ENCODE measurements at regions not wholly inside any gene's neighbourhood (a gene's known extent, or its start where the extent isn't known, plus 50 kb on each side); places are given as distances from the start of the nearest gene placed in this dataset.
"Not testable (repeated sequence)": the region's sequence is repeated elsewhere in the genome, so short reads cannot be mapped to it uniquely, and the experiment has no call there.

- H3K27me3 ChIP-seq (ENCODE audit: control insufficient read depth in 2 of 2, insufficient read depth in 2 of 2, low read length in 2 of 2); H3K36me3 ChIP-seq (ENCODE audit: control insufficient read depth in 2 of 2, insufficient read depth in 2 of 2, low read length in 2 of 2); H3K4me1 ChIP-seq (ENCODE audit: control insufficient read depth in 2 of 2, insufficient read depth in 2 of 2, low read length in 2 of 2); H3K9me3 ChIP-seq (ENCODE audit: control insufficient read depth in 2 of 2, low read length in 2 of 2): not testable (repeated sequence)
- peak overlapping the region; percentile 59 to 64 for H3K27ac ChIP-seq (ENCODE audit: low read depth in 2 of 2, low read length in 2 of 2)
- peak overlapping the region; percentile 57 to 60 for H3K4me3 ChIP-seq (ENCODE audit: low read length in 2 of 2)
- H3K9ac ChIP-seq (ENCODE audit: low read depth in 1 of 2, low read length in 2 of 2), result peak overlapping the region; percentile 3 to 58
These were observed 121.5 kb downstream of the PPIAL4G start for GRCh38 chr1:148361427-148362215.

- H3K4me1 ChIP-seq (ENCODE audit: control insufficient read depth in 2 of 2, insufficient read depth in 2 of 2, low read length in 2 of 2), result peaks cover 4 to 5% of the 10 kb centered on the region in 2 donors
- H3K27ac ChIP-seq (ENCODE audit: low read depth in 2 of 2, low read length in 2 of 2), result no peak overlapping the region
- no peak overlapping the region for H3K4me3 ChIP-seq (ENCODE audit: low read length in 2 of 2)
- H3K9ac ChIP-seq (ENCODE audit: low read depth in 1 of 2, low read length in 2 of 2), result no peak overlapping the region
- H3K9me3 ChIP-seq (ENCODE audit: control insufficient read depth in 2 of 2, low read length in 2 of 2), result no peaks in the 10 kb centered on the region
- no peaks in the 10 kb centered on the region for H3K36me3 ChIP-seq (ENCODE audit: control insufficient read depth in 2 of 2, insufficient read depth in 2 of 2, low read length in 2 of 2)
- H3K27me3 ChIP-seq (ENCODE audit: control insufficient read depth in 2 of 2, insufficient read depth in 2 of 2, low read length in 2 of 2), result peaks cover 6 to 13% of the 10 kb centered on the region in 2 donors
These were observed 126.1 kb downstream of the PPIAL4G start for GRCh38 chr1:148357037-148357436.

DNA sequence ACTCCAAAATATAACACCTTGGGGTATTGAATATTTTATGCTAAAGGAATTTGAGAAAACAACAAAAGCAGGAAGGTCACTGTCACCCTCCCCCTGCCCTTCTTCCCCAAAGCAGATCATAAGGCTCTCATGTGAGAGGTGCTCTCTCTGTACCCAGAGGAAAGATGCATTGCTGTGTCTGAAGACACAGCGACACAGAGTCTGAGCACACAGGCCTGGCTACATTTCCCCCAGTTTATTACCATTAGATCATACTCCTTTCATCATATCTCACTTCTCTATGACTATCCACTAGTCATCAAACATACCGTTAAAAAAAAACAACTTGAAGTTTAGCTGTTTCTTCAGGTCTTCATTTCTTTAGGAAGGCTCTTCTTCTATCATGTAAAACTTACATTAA is 127.1 kb downstream of the PPIAL4G start:
- Histone ChIP-seq H3K27ac (ENCODE audit: low read depth in 2 of 2, low read length in 2 of 2) (no peak overlapping the region), H3K27me3 (ENCODE audit: control insufficient read depth in 2 of 2, insufficient read depth in 2 of 2, low read length in 2 of 2) (peaks cover 6 to 9% of the 10 kb centered on the region in 2 donors), H3K4me1 (ENCODE audit: control insufficient read depth in 2 of 2, insufficient read depth in 2 of 2, low read length in 2 of 2) (no peaks in the 10 kb centered on the region), H3K9ac (ENCODE audit: low read depth in 1 of 2, low read length in 2 of 2) (no peak overlapping the region), H3K9me3 (ENCODE audit: control insufficient read depth in 2 of 2, low read length in 2 of 2) (no peaks in the 10 kb centered on the region), H3K36me3 (ENCODE audit: control insufficient read depth in 2 of 2, insufficient read depth in 2 of 2, low read length in 2 of 2) (no peaks in the 10 kb centered on the region), H3K4me3 (ENCODE audit: low read length in 2 of 2) (no peak overlapping the region)

DNA sequence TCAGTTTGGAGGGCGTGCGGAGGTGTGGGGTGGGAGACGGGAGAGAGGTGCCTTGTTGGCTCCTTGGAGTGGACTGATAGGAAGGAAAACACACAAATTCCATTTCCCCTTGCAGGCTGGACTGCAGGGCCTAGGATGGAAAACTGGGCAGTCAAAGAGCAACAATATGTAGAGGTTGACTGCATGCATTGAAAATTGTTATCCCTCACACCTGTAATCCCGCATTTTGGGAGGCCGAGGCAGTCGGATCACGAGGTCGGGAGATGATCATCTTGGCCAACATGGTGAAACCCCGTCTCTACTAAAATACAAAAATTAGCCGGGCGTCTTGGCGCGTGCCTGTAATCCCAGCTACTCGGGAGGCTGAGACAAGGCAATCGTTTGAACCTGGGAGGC is 128.2 kb downstream of the PPIAL4G start:
- Histone ChIP-seq H3K27ac (ENCODE audit: low read depth in 2 of 2, low read length in 2 of 2) (no peak overlapping the region), H3K9ac (ENCODE audit: low read depth in 1 of 2, low read length in 2 of 2) (no peak overlapping the region), H3K36me3 (ENCODE audit: control insufficient read depth in 2 of 2, insufficient read depth in 2 of 2, low read length in 2 of 2) (no peaks in the 10 kb centered on the region), H3K4me1 (ENCODE audit: control insufficient read depth in 2 of 2, insufficient read depth in 2 of 2, low read length in 2 of 2) (no peaks in the 10 kb centered on the region), H3K4me3 (ENCODE audit: low read length in 2 of 2) (no peak overlapping the region), H3K27me3 (ENCODE audit: control insufficient read depth in 2 of 2, insufficient read depth in 2 of 2, low read length in 2 of 2) (peaks cover 7 to 9% of the 10 kb centered on the region in 2 donors), H3K9me3 (ENCODE audit: control insufficient read depth in 2 of 2, low read length in 2 of 2) (no peaks in the 10 kb centered on the region)

DNA sequence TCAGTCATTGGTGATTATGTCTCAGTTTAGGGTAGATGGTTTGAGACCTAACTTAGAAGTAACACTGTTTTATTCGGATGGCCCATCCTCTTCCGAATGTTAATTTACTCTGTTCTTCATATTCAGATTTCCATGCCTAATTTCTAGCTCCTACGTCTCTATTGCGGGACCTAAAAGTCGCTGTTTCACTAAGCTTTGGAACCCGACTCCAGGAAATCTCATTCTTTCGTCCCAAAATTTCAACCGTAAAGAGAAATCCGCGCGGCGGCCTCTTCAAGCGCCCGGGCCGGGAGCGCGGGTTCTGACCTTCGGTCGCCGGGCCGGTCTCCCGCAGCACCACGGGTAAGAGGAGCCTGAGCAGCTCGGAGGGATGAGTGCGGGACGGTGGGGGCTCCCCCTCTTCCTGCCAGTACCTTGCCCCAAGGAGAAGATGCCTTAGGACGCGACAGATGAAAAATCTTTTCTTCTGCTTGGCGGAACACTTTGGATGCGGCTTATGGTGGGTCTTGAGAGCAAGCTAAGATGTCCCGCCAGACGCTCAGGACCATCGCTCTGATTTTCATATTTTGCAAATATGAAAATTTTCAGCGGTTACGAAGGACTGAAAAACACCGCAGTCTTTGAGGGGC is 128.7 kb downstream of the PPIAL4G start:
- peaks cover 9 to 10% of the 10 kb centered on the region in 2 donors for H3K27me3 ChIP-seq (ENCODE audit: control insufficient read depth in 2 of 2, insufficient read depth in 2 of 2, low read length in 2 of 2)

GRCh38 chr1:148353461-148354283 is 129.4 kb downstream of the PPIAL4G start:
- no peak overlapping the region for H3K4me3 ChIP-seq (ENCODE audit: low read length in 2 of 2)
- no peaks in the 10 kb centered on the region for H3K9me3 ChIP-seq (ENCODE audit: control insufficient read depth in 2 of 2, low read length in 2 of 2)
- H3K27ac ChIP-seq (ENCODE audit: low read depth in 2 of 2, low read length in 2 of 2), result no peak overlapping the region
- H3K9ac ChIP-seq (ENCODE audit: low read depth in 1 of 2, low read length in 2 of 2), result no peak overlapping the region
- H3K4me1 ChIP-seq (ENCODE audit: control insufficient read depth in 2 of 2, insufficient read depth in 2 of 2, low read length in 2 of 2), result no peaks in the 10 kb centered on the region
- H3K27me3 ChIP-seq (ENCODE audit: control insufficient read depth in 2 of 2, insufficient read depth in 2 of 2, low read length in 2 of 2), result peaks cover 9 to 10% of the 10 kb centered on the region in 2 donors
- H3K36me3 ChIP-seq (ENCODE audit: control insufficient read depth in 2 of 2, insufficient read depth in 2 of 2, low read length in 2 of 2), result no peaks in the 10 kb centered on the region

More for the DNA sequence above, 128.7 kb downstream of the PPIAL4G start:
- Histone ChIP-seq H3K4me3 (ENCODE audit: low read length in 2 of 2) (no peak overlapping the region), H3K9me3 (ENCODE audit: control insufficient read depth in 2 of 2, low read length in 2 of 2) (no peaks in the 10 kb centered on the region), H3K36me3 (ENCODE audit: control insufficient read depth in 2 of 2, insufficient read depth in 2 of 2, low read length in 2 of 2) (no peaks in the 10 kb centered on the region), H3K27ac (ENCODE audit: low read depth in 2 of 2, low read length in 2 of 2) (no peak overlapping the region), H3K4me1 (ENCODE audit: control insufficient read depth in 2 of 2, insufficient read depth in 2 of 2, low read length in 2 of 2) (no peaks in the 10 kb centered on the region), H3K9ac (ENCODE audit: low read depth in 1 of 2, low read length in 2 of 2) (no peak overlapping the region)

DNA sequence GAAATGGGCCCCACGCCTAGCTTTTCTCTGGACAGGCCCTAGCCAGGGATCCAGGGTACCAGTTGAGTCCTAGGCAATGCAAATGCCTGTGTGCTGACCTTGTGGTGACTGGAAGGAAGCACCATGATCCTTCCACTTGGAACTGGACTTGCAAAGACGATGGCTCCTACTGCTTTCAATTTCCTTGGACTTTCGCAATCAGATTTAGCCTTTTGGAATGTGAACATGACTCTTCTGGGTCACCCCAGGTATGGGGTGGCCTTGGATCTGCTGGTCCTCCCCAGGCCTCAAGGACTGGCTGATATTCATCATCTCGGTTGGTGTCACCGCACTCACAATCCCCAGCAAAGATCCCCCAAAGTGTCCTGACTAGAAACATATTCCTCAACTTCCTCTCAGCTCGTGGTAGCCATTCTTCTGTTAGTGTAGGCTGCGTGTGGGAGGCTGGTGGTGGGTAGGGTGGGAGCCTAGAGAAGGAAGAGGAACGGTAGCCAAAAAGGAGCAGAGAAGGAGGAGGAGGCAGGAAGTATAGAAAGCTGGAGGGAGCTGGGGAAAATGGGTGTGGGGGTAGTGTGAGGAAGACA is 130.5 kb downstream of the PPIAL4G start:
- Histone ChIP-seq H3K9me3 (ENCODE audit: control insufficient read depth in 2 of 2, low read length in 2 of 2) (no peaks in the 10 kb centered on the region), H3K27ac (ENCODE audit: low read depth in 2 of 2, low read length in 2 of 2) (no peak overlapping the region), H3K4me3 (ENCODE audit: low read length in 2 of 2) (no peak overlapping the region), H3K9ac (ENCODE audit: low read depth in 1 of 2, low read length in 2 of 2) (no peak overlapping the region), H3K36me3 (ENCODE audit: control insufficient read depth in 2 of 2, insufficient read depth in 2 of 2, low read length in 2 of 2) (no peaks in the 10 kb centered on the region), H3K4me1 (ENCODE audit: control insufficient read depth in 2 of 2, insufficient read depth in 2 of 2, low read length in 2 of 2) (no peaks in the 10 kb centered on the region), H3K27me3 (ENCODE audit: control insufficient read depth in 2 of 2, insufficient read depth in 2 of 2, low read length in 2 of 2) (peaks cover 9 to 10% of the 10 kb centered on the region in 2 donors)

DNA sequence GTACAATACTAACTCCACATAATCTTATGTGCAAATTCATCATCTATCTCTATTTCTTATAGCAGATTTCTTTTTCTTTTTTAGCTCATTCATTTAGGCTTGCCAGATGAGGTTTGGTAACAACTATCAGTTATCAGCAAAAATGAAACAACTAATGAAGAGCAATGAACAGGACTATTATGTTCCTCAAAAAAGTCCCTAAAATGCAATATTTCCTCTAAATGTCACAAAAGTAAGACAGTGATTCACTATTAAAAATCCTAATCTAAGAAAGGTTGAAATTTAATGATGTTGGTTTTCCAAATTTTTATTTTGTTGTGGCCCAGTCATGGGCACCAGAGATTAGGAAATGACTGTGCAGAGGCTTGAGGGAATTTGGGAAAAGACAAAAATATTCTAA is 135.3 kb downstream of the PPIAL4G start:
- H3K9me3 ChIP-seq (ENCODE audit: control insufficient read depth in 2 of 2, low read length in 2 of 2), result no peaks in the 10 kb centered on the region
- peaks cover 6 to 8% of the 10 kb centered on the region in 2 donors for H3K27me3 ChIP-seq (ENCODE audit: control insufficient read depth in 2 of 2, insufficient read depth in 2 of 2, low read length in 2 of 2)
- H3K4me1 ChIP-seq (ENCODE audit: control insufficient read depth in 2 of 2, insufficient read depth in 2 of 2, low read length in 2 of 2), result peaks cover 4 to 8% of the 10 kb centered on the region in 2 donors
- no peaks in the 10 kb centered on the region for H3K36me3 ChIP-seq (ENCODE audit: control insufficient read depth in 2 of 2, insufficient read depth in 2 of 2, low read length in 2 of 2)
- H3K9ac ChIP-seq (ENCODE audit: low read depth in 1 of 2, low read length in 2 of 2), result no peak overlapping the region
- no peak overlapping the region for H3K4me3 ChIP-seq (ENCODE audit: low read length in 2 of 2)
- no peak overlapping the region for H3K27ac ChIP-seq (ENCODE audit: low read depth in 2 of 2, low read length in 2 of 2)

DNA sequence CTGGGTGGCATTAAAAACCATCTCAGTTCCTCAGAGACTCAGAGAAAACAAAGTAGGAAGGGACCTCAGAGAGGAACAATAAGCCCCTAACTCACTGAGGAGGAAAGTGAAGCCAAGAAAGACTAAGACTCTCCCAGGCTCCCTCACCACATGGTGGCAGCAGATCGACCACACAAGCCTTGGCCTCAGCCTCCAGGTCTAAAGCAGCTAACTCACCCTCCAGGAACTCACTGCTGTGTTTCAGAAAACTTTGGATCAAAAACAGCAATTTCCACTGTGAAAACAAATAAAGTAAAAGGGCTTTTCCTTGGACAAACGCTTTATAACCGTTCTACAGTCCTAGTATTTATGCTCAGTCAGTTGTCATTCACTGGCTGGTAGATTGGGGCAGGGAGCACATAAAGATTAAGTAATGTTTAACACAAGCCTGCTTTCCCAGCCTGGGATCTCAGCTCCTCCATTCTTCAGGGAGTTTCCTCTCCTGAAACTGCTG is 137.4 kb downstream of the PPIAL4G start:
- H3K27me3 ChIP-seq (ENCODE audit: control insufficient read depth in 2 of 2, insufficient read depth in 2 of 2, low read length in 2 of 2); H3K36me3 ChIP-seq (ENCODE audit: control insufficient read depth in 2 of 2, insufficient read depth in 2 of 2, low read length in 2 of 2); H3K9me3 ChIP-seq (ENCODE audit: control insufficient read depth in 2 of 2, low read length in 2 of 2); H3K4me3 ChIP-seq (ENCODE audit: low read length in 2 of 2); H3K4me1 ChIP-seq (ENCODE audit: control insufficient read depth in 2 of 2, insufficient read depth in 2 of 2, low read length in 2 of 2): not testable (repeated sequence)
- Histone ChIP-seq H3K9ac (ENCODE audit: low read depth in 1 of 2, low read length in 2 of 2) (peak overlapping the region; percentile 18 to 47), H3K27ac (ENCODE audit: low read depth in 2 of 2, low read length in 2 of 2) (peak overlapping the region; percentile 68 to 78)
